GM12878 (cell line): ENCODE measurements at regions not wholly inside any gene's neighbourhood (a gene's known extent, or its start where the extent isn't known, plus 50 kb on each side); places are given as distances from the start of the nearest gene placed in this dataset.

ENCODE experiments used
- ATAC-seq: fragments of 200-7000 bp; cut with Tn5 transposase; 3 replicates; pipeline ENCODE4 v1.9.1; 2020; ENCODE audit warnings: mild to moderate bottlenecking, moderate library complexity
- BruUV-seq: library from RNA; stranded (reverse); fragments of 400-500 nt; replicated peaks from 2 replicates; lab custom pipeline; 2021; lab: Mats Ljungman, UMichigan
- CTCF ChIA-PET: fragments of 300-600 bp; sonication (Branson Sonifier 250); formaldehyde crosslinking; extraction: SDS; loops from one replicate; lab custom pipeline; 2021; ENCODE audit warnings: inconsistent platforms; lab: Yijun Ruan, JAX
- POLR2A ChIA-PET: fragments of 350-600 bp; formaldehyde crosslinking; extraction: SDS; loops from one replicate; lab custom pipeline; 2021; ENCODE audit warnings: inconsistent platforms; lab: Charles Lee
- RAD21 ChIA-PET: fragments of 300-600 bp; sonication (Branson Sonifier 250); formaldehyde crosslinking; loops from one replicate; lab custom pipeline; 2023; ENCODE audit warnings: antibody characterized with exemption; ENCODE audit not compliant: unreplicated experiment; lab: Charles Lee
- SMC1A ChIA-PET: fragments of 300-600 bp; sonication (Branson Sonifier 250); formaldehyde crosslinking; loops from one replicate; lab custom pipeline; 2023; ENCODE audit not compliant: unreplicated experiment, uncharacterized antibody; lab: Charles Lee
- DNase-seq: peaks from one replicate; pipeline ENCODE4 v3.0.0-alpha.2; 2011; ENCODE audit warnings: low read depth, low spot score
- FAIRE-seq: peaks from 3 replicates; lab custom pipeline; 2011; peaks lifted over from hg19 to GRCh38; lab: Jason Lieb, UNC
- H2AFZ ChIP-seq: 2 replicates; pipeline ENCODE4 v1.6.0; 2011; ENCODE audit warnings: low read depth, low read length, control low read depth; ENCODE audit not compliant: control insufficient read depth
- H3K27ac ChIP-seq: 2 replicates; pipeline ENCODE4 v1.5.1; 2011; ENCODE audit warnings: control low read depth; ENCODE audit not compliant: control insufficient read depth, insufficient read depth
- H3K27me3 ChIP-seq, 2 experiments: replicated peaks in 1 of 2; 2 replicates each; pipeline versions ENCODE4 v1.6.0 to v1.6.1; 2011; ENCODE audit warnings: low read length in 1 of 2; ENCODE audit not compliant: control insufficient read depth in 2 of 2, insufficient read depth in 2 of 2
- H3K36me3 ChIP-seq, 2 experiments: 2 replicates each; pipeline ENCODE4 v1.5.1; 2011; ENCODE audit warnings: low read length in 1 of 2; ENCODE audit not compliant: control insufficient read depth in 2 of 2, insufficient read depth in 2 of 2
- H3K4me1 ChIP-seq: 2 replicates; pipeline ENCODE4 v1.6.1; 2011; ENCODE audit warnings: mild to moderate bottlenecking, low read length, moderate library complexity, mixed read lengths; ENCODE audit not compliant: control insufficient read depth, insufficient read depth
- H3K4me2 ChIP-seq: 2 replicates; pipeline ENCODE4 v1.6.0; 2011; ENCODE audit warnings: control low read depth; ENCODE audit not compliant: control insufficient read depth, insufficient read depth
- H3K4me3 ChIP-seq: fragments of 200-600 bp; sonication (generic); 2 replicates; pipeline ENCODE4 v1.5.1; 2016
- H3K79me2 ChIP-seq: 2 replicates; pipeline ENCODE4 v1.6.0; 2011; ENCODE audit warnings: low read length; ENCODE audit not compliant: control insufficient read depth, insufficient read depth
- H3K9ac ChIP-seq: 2 replicates; pipeline ENCODE4 v1.8.0; 2011; ENCODE audit warnings: low read length, control low read depth, mixed read lengths; ENCODE audit not compliant: control insufficient read depth, insufficient read depth
- H3K9me3 ChIP-seq: replicated peaks from 3 replicates; pipeline ENCODE4 v1.5.1; 2011; ENCODE audit warnings: mild to moderate bottlenecking, low read length; ENCODE audit not compliant: control insufficient read depth, insufficient read depth
- H4K20me1 ChIP-seq: 2 replicates; pipeline ENCODE4 v1.6.0; 2011; ENCODE audit not compliant: control insufficient read depth, insufficient read depth
- ATF7 ChIP-seq: fragments of 450-650 bp; IDR thresholded peaks from 2 replicates; pipeline ENCODE4 v1.6.1; 2016; ENCODE audit warnings: low read depth, mild to moderate bottlenecking
- E4F1 ChIP-seq: fragments of 450-650 bp; IDR thresholded peaks from 2 replicates; pipeline ENCODE4 v1.6.1; 2018; ENCODE audit warnings: borderline replicate concordance, mild to moderate bottlenecking; ENCODE audit not compliant: partially characterized antibody
- IKZF1 ChIP-seq: fragments of 450-650 bp; conservative IDR thresholded peaks from 2 replicates; pipeline ENCODE4 v1.6.1; 2017; ENCODE audit warnings: antibody characterized with exemption, mild to moderate bottlenecking
- IRF4 ChIP-seq: IDR thresholded peaks from 2 replicates; pipeline ENCODE4 v1.6.1; 2011; ENCODE audit warnings: low read depth, low read length
- SIN3A ChIP-seq: IDR thresholded peaks from 2 replicates; pipeline ENCODE4 v1.6.1; 2012; ENCODE audit warnings: low read depth, low read length, improper control_type of control experiment
- SUZ12 ChIP-seq: fragments of 200-600 bp; sonication (generic); IDR thresholded peaks from one replicate; pipeline ENCODE4 v1.6.1; 2018; ENCODE audit warnings: antibody characterized with exemption, mild to moderate bottlenecking; ENCODE audit not compliant: unreplicated experiment
- TBL1XR1 ChIP-seq: IDR thresholded peaks from 2 replicates; pipeline ENCODE4 v1.6.1; 2012; ENCODE audit warnings: low read depth, low read length, improper control_type of control experiment
- ZBED1 ChIP-seq: IDR thresholded peaks from 2 replicates; pipeline ENCODE4 v1.6.1; 2016; ENCODE audit warnings: borderline replicate concordance
- ZNF274 ChIP-seq: IDR thresholded peaks from one replicate; pipeline ENCODE4 v1.8.0; 2011; ENCODE audit not compliant: insufficient read length, insufficient read depth
- WGBS: methylation state at CpG from one replicate; pipeline ENCODE4 v1.1.6; 2016; ENCODE audit warnings: low lambda C conversion rate; ENCODE audit not compliant: insufficient replicate concordance, insufficient coverage; ENCODE audit errors: missing lambda C conversion rate; 5-methylcytosine and 5-hydroxymethylcytosine counted together
- in situ Hi-C: fragments of 300-500 bp; cut with MboI; formaldehyde crosslinking; loops from 9 replicates; pipeline ENCODE4 v1.14.3; 2018; ENCODE audit warnings: mixed read lengths
- intact Hi-C: fragments of 100-400 bp; cut with micrococcal nuclease; formaldehyde crosslinking; loops from one replicate; pipeline ENCODE4 v1.14.2; 2022; ENCODE audit not compliant: unreplicated experiment

GRCh38 chr11:130773244-130773820 lies 142.9 kb downstream of the SNX19 start:
- no peaks in the 10 kb centered on the region for H3K79me2 ChIP-seq
- no peaks in the 10 kb centered on the region for H4K20me1 ChIP-seq
- no peaks in the 10 kb centered on the region; the same call in 2 of the 3 replicates for H3K9me3 ChIP-seq
- ChIA-PET POLR2A (no interaction called here), SMC1A (no interaction called here), RAD21 (no interaction called here), CTCF (no interaction called here)
- DNase-seq, result no peak
- H3K9ac ChIP-seq, result no peak overlapping the region
- no peak overlapping the region for H2AFZ ChIP-seq
- no peak overlapping the region for H3K4me2 ChIP-seq
- no peak for TF ChIP-seq ZBED1
- no peak for TF ChIP-seq E4F1
- TF ChIP-seq IKZF1, result no peak
- no peak for TF ChIP-seq ZNF274
- no peak for TF ChIP-seq SIN3A
- no peak for TF ChIP-seq TBL1XR1
- no peak for TF ChIP-seq IRF4
- no peak for TF ChIP-seq ATF7
- TF ChIP-seq SUZ12, result no peak
- in situ Hi-C loops, result no loop called here
- FAIRE-seq, result no peak
- ATAC-seq, result no peak
- H3K27me3 ChIP-seq, result no peaks in the 10 kb centered on the region; a peak in 1 of 4 replicates
- intact Hi-C loops, result no loop called here
- 24% methylated on average over 5 of the region's 5 CpGs for WGBS
- H3K27ac ChIP-seq, result no peak overlapping the region
- no peaks in the 10 kb centered on the region for H3K4me1 ChIP-seq
- no TSS peak for BruUV-seq
- H3K4me3 ChIP-seq, result no peak overlapping the region
- H3K36me3 ChIP-seq, result no peaks in the 10 kb centered on the region
